Colonic mucosa (tissue), 4 donors: ENCODE measurements at regions not wholly inside any gene's neighbourhood (a gene's known extent, or its start where the extent isn't known, plus 50 kb on each side); places are given as distances from the start of the nearest gene placed in this dataset.
A peak's percentile ranks its signal among the peaks of the same experiment; 100 is the strongest.

Source experiments
- DNase-seq: peaks from one replicate; pipeline ENCODE4 v3.0.0-alpha.2; 2020
- H3K27ac ChIP-seq: fragments of 200-600 bp; one replicate; pipeline ENCODE4 v1.8.0; 2021
- H3K27me3 ChIP-seq: fragments of 200-600 bp; one replicate; pipeline ENCODE4 v1.8.0; 2021
- H3K36me3 ChIP-seq: fragments of 200-600 bp; one replicate; pipeline ENCODE4 v1.8.0; 2021
- H3K4me1 ChIP-seq: fragments of 200-600 bp; one replicate; pipeline ENCODE4 v1.8.0; 2021; ENCODE audit warnings: mild to moderate bottlenecking
- H3K4me3 ChIP-seq: fragments of 200-600 bp; one replicate; pipeline ENCODE4 v1.8.0; 2021
- H3K9ac ChIP-seq, 2 donors: one replicate each; pipeline ENCODE4 v1.7.0; 2013; ENCODE audit warnings: control low read depth in 2 of 2, low read depth in 2 of 2, low read length in 2 of 2
- H3K9me3 ChIP-seq: fragments of 200-600 bp; one replicate; pipeline ENCODE4 v1.8.0; 2021
- intact Hi-C: fragments of 100-400 bp; cut with DNase I; formaldehyde crosslinking; loops from one replicate; pipeline ENCODE4 v1.14.1; 2022
- TF ChIP-seq, protein P1 (sequence below): fragments of 200-600 bp; IDR thresholded peaks from one replicate; pipeline ENCODE4 v1.8.0; 2022; ENCODE audit warnings: antibody characterized with exemption, mild to moderate bottlenecking
- donor health status: healthy.
- donor health status: DM: no; HTN: no; CAD: no.
- donor health status: DM: no; HTN: no; CAD: no.

- peak overlapping the region in 1 of 2 donors; percentile 46 for H3K9ac ChIP-seq
- TF ChIP-seq, protein P1, sequence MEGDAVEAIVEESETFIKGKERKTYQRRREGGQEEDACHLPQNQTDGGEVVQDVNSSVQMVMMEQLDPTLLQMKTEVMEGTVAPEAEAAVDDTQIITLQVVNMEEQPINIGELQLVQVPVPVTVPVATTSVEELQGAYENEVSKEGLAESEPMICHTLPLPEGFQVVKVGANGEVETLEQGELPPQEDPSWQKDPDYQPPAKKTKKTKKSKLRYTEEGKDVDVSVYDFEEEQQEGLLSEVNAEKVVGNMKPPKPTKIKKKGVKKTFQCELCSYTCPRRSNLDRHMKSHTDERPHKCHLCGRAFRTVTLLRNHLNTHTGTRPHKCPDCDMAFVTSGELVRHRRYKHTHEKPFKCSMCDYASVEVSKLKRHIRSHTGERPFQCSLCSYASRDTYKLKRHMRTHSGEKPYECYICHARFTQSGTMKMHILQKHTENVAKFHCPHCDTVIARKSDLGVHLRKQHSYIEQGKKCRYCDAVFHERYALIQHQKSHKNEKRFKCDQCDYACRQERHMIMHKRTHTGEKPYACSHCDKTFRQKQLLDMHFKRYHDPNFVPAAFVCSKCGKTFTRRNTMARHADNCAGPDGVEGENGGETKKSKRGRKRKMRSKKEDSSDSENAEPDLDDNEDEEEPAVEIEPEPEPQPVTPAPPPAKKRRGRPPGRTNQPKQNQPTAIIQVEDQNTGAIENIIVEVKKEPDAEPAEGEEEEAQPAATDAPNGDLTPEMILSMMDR, result no peak
- H3K9me3 ChIP-seq, result no peaks in the 10 kb centered on the region
- peaks cover 6% of the 10 kb centered on the region for H3K4me1 ChIP-seq
- DNase-seq, result peak; percentile 83
- no peak overlapping the region for H3K4me3 ChIP-seq
- no peaks in the 10 kb centered on the region for H3K27me3 ChIP-seq
- intact Hi-C loops, result no loop called here
- H3K27ac ChIP-seq, result peak overlapping the region; percentile 29
- H3K36me3 ChIP-seq, result no peaks in the 10 kb centered on the region
Measured at GRCh38 chrX:13101441-13102139, 57.2 kb upstream of the FAM9C start.

DNA sequence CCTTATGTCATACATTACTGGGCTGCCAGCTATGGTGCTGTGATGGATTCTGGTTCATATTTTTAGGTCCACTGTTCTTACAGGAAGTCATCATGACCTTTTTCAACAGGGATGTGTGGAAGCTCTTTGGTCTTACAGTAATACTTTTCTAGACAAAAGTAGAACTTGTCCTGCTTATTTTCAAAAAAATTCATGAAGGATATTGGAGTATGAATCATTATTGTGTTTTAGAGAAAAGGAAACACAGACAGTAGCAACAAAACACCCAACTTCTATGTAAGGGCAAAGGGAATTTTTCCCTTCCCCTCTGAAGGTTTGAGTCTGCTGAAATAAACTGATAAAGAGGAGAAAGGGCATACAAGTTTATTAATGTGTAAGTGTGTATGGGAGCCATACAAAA, 54.7 kb upstream of the FAM9C start:
- intact Hi-C loops, result loop anchor here (10.0 kb wide), 1 partner anchor 386 kb away; no protein-coding TSS in a partner anchor
- Histone ChIP-seq H3K9me3 (no peaks in the 10 kb centered on the region), H3K4me3 (no peak overlapping the region), H3K27me3 (no peaks in the 10 kb centered on the region), H3K36me3 (no peaks in the 10 kb centered on the region), H3K27ac (no peak overlapping the region), H3K4me1 (peaks cover 6% of the 10 kb centered on the region), H3K9ac (no peak overlapping the region)
- TF ChIP-seq, protein P1, result no peak
- DNase-seq, result no peak

DNA sequence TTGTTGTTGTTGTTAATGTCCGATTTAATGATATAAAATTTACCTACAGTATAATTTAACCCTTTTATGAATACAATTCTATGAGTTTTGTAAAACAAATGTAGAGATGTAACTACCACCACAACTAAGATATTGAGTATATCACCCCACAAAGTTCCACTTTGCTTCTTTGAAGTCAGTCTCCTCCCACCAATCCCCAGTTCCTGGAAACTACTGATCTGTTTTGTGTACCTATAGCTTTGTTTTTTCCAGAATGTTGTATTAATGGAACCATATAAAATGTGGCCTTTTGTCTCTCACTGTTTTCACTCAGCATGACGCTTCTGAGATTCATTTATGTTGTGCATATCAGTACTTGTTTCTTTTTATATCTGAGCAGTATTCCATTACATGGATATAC, 52.3 kb upstream of the FAM9C start:
- H3K9ac ChIP-seq, result no peak overlapping the region
- no peak overlapping the region for H3K27ac ChIP-seq
- no peak for DNase-seq
- TF ChIP-seq, protein P1, result no peak
- no peaks in the 10 kb centered on the region for H3K36me3 ChIP-seq
- H3K9me3 ChIP-seq, result no peaks in the 10 kb centered on the region
- no peaks in the 10 kb centered on the region for H3K27me3 ChIP-seq
- intact Hi-C loops, result loop anchor here (10.0 kb wide), 1 partner anchor 388 kb away; no protein-coding TSS in a partner anchor
- H3K4me3 ChIP-seq, result no peak overlapping the region
- H3K4me1 ChIP-seq, result peaks cover 6% of the 10 kb centered on the region

DNA sequence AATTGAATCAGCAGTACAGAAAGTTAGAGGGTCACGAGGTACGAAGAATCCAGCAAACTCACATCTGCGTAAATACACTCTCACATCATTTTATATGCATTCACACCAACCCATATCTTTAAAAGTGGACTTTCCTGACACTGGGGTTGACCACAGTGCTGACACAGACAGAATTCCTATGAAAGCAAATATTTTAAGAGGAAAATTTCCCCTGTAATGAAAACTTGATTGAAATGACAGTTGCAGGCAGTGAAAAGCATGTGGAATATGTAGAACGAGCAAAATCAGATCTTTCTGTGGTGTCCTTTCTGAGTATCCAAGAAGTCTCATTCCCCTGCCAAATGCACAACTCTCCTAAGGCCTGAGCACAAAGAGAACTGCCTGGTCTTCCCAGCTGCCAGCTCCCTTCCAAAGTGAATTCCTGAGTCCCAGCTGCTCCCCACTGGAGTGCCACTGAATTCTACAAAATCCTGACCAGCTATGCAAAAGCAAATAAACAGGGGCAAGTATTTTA, 50.5 kb upstream of the FAM9C start:
- H3K9me3 ChIP-seq, result no peaks in the 10 kb centered on the region
- DNase-seq, result no peak
- TF ChIP-seq, protein P1, result no peak
- no peaks in the 10 kb centered on the region for H3K36me3 ChIP-seq
- H3K27ac ChIP-seq, result no peak overlapping the region
- peak overlapping the region in 1 of 2 donors; percentile 42 for H3K9ac ChIP-seq
- no peak overlapping the region for H3K4me3 ChIP-seq
- intact Hi-C loops, result loop anchor here (10.0 kb wide), 1 partner anchor 390 kb away; no protein-coding TSS in a partner anchor
- H3K27me3 ChIP-seq, result no peaks in the 10 kb centered on the region
- no peaks in the 10 kb centered on the region for H3K4me1 ChIP-seq

GRCh38 chrX:13094374-13094773, 50.0 kb upstream of the FAM9C start:
- H3K36me3 ChIP-seq, result no peaks in the 10 kb centered on the region
- no peak overlapping the region for H3K4me3 ChIP-seq
- H3K27ac ChIP-seq, result peak overlapping the region; percentile 3
- H3K9me3 ChIP-seq, result no peaks in the 10 kb centered on the region
- TF ChIP-seq, protein P1, result no peak
- no peak for DNase-seq
- no peaks in the 10 kb centered on the region for H3K4me1 ChIP-seq
- no peak overlapping the region for H3K9ac ChIP-seq
- intact Hi-C loops, result loop anchor here (10.0 kb wide), 1 partner anchor 390 kb away; no protein-coding TSS in a partner anchor
- H3K27me3 ChIP-seq, result no peaks in the 10 kb centered on the region
